HG03196 (cell line): ENCODE measurements at regions not wholly inside any gene's neighbourhood (a gene's known extent, or its start where the extent isn't known, plus 50 kb on each side); places are given as distances from the start of the nearest gene placed in this dataset.

ENCODE experiments used
- ATAC-seq: cut with Tn5 transposase; IDR thresholded peaks from one replicate; pipeline ENCODE4 v1.9.1; 2021; ENCODE audit not compliant: unreplicated experiment

DNA sequence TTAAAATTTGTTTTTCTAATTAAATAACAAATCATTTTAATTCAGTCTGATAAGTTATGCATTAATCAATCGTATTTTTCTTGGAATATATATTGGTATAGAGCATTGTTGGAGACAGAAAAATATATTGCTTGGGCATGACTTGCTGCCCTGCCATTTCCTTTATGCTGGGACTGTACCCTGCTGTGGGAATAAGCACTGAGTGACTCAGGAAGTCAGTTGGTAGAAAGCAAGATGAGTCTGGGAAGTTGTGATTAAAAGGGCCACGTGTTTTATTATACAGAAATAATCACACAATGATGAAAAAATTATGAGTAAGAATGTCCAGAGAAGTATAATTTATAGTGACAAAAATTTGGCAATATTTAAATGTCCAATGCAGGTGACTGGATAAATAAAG, 139.5 kb downstream of the KIF18A start:
- ATAC-seq: no peak

DNA sequence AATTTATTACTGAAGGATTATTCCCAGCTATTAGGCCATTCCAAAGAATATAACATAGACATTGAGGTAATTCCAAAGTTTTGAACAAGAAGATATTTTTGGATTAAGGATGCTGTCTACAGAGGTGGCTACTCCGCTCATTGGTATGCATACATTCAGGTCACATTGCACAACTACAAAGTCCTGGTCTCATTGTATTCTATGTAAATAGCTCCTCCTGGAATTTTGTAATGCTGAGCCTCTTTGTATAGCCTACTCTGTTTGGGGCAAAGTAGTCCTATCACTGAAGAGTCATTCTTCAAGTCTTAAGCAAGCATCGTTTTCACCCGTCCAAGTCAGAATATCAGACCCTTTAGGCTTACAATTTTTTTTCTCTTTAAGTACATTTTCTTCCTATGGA, 142.4 kb downstream of the KIF18A start:
- no peak for ATAC-seq

DNA sequence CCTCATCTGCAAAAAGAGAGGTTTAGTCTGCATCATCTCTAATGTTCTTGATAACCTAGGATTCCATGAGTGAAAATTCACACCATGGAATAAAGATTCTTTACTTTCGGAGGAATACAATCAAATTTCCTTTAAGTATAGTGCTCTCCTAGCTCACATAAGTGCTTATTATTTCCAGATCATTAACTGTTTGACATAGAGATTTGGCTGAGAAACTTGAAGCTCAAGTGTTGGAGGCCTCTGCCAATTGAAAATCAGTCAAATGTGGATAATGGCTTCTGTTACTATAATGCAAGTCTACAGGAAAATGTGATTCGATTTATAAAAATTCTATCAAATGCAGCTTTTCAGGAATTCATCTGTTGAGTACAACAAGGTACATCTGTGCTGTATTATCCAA, 144.6 kb downstream of the KIF18A start:
- ATAC-seq: no peak

DNA sequence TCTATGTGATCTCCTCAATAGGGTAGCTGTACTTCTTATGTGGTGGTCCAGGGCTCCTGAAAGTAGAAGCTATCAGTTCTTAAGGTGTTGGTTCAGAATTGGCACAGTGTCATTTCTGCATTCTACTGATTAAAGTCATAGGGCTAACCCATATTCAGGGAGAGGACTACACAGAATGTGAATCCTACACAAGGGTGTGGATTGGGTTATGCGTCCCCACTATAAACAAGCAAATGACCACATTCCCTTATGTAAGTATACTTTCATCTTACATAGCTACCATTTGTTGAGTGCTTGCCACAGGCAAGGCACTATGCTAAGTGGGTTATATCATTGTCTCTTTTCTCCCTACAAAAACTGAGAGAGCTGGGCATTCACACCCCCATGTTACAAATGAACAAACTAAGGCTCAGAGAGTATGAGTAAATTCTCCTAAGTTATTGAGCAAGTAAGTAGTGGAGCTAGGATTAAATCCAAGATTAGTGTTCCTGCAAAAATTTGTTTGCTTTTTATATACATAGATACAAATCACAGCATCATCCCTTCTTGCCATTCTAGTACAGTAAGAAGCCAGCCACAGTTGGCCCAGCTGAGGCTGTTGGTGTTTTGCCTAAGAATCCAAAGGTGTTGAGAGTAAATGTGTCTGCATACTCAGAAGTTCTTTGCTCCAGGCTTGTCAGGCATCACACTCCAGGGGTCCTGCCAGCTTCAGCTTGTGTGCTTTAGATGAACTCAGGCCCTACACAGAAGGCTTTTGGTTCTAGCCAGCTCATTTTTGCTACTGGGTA, 157.8 kb downstream of the KIF18A start:
- no peak for ATAC-seq

DNA sequence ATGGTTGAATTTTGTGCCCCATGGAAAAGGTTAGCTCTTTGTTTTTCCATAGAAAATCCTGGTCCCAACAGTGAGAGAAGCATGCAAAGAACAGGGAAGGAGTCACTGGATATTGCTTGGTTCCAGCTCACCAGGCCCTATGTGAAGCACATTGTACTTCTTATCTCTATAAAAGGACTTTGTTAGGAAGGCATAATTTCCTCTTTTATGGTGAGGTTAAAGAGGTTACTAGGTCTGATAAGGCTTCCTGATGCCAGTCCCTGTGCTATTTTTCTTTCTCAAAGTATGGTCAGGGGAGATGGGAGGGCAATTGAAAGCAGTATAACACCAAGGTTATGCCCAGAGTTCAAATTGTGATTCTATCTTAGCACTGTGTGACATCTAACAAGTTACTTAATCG, 162.6 kb downstream of the KIF18A start:
- no peak for ATAC-seq

DNA sequence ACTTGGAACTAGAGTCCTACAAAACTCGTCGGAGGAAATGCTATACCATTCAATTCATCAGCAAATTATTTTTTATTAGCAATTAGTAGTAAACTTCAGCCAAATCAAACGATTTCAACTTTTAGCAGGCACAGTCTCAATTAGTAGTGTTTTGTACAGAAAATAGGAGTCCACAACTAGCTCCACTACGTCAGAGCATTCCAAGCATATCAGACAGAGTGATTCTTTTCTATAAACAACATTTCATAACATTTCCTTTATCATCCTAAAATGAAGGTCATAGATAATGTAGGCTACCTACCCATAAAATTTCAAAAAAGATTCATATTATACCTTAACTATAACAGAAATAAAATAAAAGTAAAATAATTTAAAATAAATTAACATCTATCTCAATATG, 169.9 kb downstream of the KIF18A start:
- ATAC-seq: no peak

DNA sequence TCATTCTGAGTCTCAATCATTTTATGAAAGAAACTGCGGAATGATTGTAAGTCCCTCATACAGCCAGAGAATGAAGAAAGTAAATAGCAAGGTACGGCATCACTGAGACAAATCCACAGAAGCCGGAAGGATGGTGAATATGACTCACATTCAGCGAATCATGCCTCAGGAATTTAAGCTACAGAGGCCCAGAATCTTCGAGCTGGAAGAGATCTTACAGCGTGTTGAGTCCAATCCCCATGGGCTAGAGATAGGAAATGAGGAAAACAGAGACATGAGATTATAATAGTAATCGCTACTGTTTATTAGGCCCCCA, 173.2 kb downstream of the KIF18A start:
- no peak for ATAC-seq

DNA sequence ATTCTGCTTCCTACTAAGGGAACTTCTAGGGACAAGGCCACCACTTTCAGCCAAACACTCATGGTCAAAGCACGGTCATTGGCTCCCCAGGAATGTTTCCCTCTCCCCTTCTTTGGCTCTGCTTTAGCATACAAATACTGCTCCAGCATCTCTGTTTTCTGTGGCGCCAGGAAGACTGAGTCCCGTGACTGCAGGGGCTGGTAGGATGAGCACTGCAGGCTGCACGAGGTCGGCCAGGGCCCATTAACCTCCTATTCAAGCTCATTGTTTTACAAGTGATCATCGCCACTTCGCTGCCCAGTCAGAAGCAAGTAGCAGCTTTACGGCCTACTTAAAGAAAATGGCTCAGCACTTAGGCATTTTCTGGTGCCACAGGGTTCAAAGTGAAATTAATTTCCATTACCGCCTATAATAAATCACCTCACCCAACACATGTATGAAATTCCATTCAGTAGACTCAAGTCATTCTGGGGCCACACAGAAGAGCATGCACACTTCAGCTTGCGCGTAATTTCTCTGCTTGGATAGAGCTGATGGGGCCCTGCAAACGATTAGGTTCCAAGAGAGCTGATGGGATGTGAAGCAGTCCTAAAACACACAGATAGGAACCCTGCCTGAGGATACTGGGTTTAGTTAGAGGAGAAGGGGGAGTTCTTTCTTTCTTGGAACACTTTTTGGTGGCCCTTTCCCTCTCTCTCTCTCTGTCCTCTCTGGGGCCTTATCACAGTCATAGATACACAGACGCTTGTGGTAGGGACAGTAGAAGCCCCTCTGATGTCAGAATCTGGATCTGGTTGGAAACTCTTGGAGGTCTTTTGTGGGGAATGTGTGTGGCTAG, 173.7 kb downstream of the KIF18A start:
- no peak for ATAC-seq

DNA sequence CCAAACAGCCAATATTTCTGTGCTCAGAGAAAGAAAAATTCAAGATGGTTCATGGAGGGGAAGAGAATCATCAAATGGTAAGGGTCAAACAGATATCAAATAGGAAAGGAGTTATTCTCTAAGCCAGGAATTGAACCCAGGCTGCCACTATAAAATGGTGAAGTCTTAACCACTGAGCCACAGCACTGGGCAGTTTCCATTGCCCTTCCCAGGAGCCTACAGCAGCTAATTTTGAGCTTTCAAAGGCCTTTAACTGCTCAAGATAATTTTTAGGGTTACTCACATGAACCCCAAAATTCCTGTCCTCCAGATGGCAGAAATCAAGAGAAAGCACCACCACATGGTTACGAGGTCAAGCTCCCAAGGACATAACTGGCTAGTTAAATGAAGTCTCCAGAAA, 176.2 kb downstream of the KIF18A start:
- no peak for ATAC-seq

DNA sequence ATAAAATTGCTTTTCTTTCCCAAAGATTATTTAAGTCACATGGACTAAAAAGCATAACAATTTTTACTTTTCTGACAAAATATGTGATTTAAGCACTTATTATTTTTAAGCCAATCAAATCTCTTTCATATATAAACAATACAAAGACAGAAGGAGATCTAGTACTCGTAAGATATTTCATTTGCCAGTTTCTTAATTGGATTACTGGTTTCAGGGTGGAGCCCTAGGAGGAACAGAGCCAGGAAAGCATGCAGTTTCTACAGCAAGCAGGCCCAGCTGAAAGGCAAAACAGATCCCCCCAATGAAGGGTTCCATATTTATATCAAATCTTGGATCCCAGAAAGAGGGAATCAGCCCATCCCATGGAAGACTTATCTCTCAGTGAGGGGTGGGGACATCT, 177.0 kb downstream of the KIF18A start:
- ATAC-seq: no peak

DNA sequence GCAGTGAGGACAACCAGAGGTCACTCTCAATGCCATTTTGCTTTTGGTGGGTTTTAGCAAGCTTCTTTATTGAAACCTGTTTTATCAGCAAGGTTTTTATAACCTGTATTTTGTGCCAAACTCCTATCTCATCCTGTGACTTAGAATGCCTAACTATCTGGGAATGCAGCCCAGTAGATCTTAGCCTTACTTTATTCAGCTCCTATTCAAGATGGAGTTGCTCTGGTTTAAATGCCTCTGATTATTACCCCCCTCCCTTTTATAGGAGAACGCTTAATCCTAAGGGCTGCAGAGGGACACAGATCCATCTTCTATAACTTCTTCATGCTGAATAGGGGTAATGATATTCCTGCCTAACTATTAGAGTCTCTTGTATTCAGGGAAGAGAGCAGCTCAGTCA, 179.1 kb downstream of the KIF18A start:
- ATAC-seq: no peak

DNA sequence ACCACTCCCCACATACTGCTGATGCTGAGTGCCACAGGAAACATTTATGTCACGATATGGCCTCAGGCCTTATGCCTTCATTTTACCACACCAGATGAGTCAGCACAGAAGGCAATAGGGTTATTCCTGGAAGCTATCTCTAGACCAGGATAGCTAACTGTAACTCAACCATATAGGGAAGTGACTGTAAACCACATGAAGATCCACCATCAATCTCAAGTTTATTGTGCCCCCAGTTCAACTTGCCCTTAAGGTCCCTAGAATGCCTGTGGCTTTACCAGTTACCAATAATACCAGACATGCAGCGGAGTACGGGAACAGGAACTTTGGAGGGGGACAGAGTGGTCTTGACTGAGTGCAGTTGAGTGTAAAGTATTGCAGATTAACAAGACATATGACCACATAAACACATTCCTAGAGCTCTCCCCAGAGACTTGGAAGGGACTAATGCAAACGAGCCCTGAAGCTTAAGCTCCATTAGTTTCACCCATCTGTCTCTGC, 180.9 kb downstream of the KIF18A start:
- ATAC-seq: no peak

DNA sequence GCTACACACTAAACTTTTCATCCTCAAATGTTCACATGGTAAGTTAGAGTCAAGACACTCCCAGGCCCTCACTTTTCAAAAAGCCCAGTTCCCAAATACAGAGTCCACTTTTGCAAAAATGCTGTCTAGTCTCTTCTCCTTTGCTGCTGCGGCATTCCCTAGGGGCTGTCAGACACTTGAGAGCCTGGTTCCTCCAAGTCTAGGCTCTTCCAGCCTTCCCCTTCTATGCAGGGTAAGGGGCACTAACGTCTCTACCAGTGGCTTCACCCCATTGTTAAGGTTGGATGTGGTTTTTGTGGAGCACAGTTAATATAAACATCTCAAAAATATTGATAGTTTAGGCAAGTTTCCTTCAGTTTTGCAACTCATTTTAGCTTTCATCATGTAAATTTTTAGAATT, 181.5 kb downstream of the KIF18A start:
- no peak for ATAC-seq

DNA sequence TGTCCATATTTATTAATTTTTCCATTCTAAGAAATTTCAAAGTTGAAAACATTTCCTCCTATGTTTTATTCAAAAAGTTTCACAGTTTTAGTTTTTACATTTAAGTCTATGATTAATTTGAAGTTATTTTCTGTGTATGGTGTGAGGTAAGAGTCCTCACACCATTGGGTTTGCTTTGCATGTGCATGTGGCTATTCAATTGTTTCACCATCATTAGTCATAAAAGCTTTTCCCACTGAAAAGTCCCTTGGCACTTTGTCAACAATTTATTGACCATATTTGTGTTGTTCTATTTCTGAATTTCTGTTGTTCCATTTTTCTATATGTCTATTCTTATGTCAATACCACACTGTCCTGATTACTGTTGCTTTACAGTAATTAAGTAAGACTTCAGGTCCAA, 186.5 kb downstream of the KIF18A start:
- no peak for ATAC-seq

DNA sequence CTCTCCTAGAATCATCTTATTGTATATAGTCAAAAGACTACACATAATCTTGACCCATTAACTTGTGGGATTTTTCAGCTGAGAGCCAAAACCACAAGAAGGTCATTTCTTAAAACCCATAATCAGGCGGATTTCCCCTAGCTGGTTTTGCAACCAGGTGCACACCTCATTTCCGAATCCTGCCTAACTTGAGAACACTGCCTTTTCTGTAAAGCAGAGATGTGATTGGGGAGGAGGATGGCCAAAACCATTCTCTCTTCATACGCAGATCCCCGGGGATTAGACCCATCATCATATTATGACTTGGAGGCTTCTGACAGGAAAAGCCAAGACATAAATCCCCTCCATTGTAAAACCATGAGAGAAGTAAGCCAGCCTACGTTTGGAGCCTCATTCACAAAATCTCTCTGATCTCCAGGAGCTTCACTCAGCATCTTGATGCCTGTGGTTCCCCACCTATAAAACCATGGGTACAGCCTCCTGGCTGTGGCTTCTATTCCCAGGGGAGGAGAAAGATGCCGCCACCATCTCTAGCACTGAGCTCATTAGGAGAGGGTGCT, 191.3 kb downstream of the KIF18A start:
- ATAC-seq: peak; percentile 93

DNA sequence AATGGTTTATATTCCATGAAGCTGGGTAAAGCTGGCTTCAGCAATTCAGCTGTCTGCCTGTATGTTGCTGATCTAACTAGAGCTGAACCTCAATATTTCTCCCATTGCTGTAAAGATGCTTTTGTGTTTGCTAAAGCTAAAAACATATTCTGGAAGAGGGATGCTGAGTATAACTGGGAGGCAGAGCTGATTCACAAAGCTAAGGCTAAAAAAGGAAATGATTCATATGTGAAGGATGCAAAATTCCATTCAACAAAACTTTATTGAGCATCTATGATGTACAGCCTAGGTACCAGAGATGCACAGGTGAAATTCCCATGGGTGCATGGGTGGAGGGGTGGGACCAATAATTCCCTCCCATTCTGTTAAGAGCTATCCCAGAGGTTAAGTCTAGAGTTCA, 193.9 kb downstream of the KIF18A start:
- ATAC-seq: no peak

DNA sequence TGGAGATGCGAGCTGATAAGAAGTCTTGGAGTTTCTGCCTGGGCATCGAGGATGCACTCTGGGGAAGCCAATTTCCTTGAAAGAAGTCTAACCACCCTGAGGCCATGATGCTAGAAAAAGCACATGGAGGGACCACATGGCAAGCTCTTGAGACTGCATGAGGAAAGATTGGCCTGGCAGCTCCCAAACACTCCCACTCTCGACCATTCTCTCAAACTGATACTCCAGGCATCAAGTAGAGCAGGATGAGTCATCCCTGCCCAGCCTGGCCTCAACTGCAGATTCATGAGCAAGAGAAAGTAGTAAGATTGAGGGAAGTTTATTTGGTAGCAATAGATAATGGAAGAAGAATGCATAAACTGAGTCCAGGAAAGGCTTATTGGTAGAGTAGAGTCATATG, 194.3 kb downstream of the KIF18A start:
- ATAC-seq: no peak

DNA sequence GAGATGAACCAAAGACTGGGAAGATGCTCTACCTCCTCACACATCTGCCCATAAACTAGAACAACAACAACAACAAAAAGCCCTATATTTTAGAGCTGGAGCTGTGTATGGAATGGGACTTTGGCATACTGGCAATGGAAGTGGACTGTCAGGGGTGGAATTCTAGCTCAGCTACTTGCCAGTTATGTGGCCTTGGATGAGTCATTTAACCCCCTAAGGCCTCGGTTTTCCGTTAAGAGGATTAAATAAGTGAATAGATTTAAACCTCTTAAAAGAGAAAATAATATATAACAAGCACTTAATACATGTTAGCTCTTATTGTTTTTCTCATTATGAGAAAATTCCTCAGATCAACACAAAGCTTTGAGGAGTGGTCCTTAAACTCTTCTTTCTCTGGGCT, 195.0 kb downstream of the KIF18A start:
- ATAC-seq: no peak

DNA sequence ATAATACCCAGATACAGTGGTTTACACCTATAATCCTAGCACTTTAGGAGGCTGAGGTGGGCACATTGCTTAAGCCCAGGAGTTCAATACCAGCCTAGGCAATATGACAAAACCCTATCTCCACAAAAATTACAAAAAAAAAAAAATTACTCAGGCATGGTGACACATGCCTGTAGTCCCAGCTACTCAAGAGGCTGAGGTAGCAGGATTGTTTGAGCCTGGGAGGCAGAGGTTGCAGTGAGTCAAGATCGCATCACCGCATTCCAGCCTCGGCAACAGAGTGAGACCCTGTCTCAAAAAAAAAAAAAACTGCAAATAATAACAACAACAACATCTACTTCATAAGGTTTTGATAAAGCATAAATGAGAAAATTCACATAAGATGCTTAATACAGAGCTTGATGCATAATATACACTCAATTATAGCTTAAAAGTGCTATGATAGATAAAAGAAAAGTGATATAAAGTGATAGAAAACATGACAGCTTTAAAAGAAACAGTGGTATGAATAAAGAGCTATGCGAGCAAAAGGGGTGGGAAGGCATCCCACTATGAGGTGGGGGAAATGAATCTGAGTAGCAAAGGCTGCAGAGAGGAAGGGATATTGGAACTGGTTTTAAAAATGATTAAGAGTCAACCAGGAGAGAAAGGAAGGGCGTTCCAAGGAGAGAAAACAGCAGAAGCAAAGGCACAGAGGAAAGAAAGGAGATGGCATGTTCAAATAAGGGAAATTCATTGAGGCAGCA, 197.6 kb downstream of the KIF18A start:
- ATAC-seq: no peak

DNA sequence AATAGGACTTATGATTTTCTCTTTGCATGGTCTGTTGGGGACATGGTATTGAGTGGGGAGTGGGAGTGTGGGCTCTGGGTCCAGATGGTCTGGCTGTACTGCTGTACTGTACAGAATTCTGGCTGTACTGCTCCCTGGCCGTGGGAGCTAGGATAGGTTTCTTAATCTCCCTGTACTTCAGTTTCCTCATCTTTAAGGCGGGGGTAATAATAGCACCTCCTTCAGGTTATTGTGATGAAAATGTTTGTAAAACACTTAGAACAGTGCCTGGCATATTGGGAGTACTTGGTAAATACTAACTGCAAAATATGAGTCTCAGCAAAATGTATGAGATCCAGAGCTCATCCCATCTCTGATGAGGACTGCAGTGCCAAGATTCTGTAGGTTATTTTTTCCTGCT, 198.6 kb downstream of the KIF18A start:
- no peak for ATAC-seq

DNA sequence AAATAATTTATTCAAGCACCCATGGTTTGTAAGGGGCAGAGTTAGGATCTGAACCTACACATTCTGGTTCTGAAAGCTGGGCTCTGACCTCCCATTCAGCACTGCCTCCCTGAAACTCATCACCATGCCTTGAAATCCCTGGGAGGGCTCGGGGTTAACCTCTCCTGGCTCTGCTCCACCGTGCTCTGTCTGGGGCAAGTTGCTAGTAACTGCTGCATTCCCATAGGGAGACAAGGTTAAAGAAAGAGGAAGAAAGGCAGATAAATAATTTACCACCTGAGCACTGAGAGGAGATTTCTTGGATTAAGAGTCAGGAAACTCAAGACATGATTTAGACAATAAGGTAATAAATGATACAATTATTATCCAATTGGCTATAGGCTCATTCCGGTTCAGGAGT, 199.3 kb downstream of the KIF18A start:
- no peak for ATAC-seq
